ENCODE measurements at regions not wholly inside any gene's neighbourhood (a gene's known extent, or its start where the extent isn't known, plus 50 kb on each side); places are given as distances from the start of the nearest gene placed in this dataset.

DNA sequence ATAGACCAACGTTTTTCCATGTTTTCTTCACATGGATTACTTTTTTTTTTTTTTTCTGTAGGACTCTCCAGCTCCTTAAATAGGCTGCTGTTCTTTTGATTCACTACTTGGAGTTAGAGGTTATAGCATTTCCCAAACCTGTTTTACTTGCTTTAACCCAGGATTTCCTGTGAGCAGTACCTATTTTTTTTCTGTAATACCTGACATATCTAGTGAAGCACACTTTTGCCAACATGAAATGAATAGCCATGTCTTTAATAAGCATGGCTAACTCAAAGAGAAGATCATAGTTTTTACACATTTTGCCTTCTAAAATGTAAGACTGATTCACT is 137.0 kb downstream of the FOXA2 start:
- POLR2A ChIA-PET (ENCODE audit: partially characterized antibody): no interaction called here
- 50% methylated on average over 1 of the region's 1 CpG; no CpG with 5 or more reads in 1 of the 2 experiments for WGBS, 2 experiments (ENCODE audit: extremely low coverage in 1 of 2, insufficient coverage in 1 of 2, insufficient read length in 1 of 2, insufficient replicate concordance in 2 of 2, low coverage in 1 of 2, low lambda C conversion rate in 2 of 2, missing lambda C conversion rate in 1 of 2)
- Histone ChIP-seq H3K27ac (ENCODE audit: low read depth, low read length) (no peak overlapping the region), H2AK5ac (ENCODE audit: low read depth, low read length) (no peak overlapping the region), H3K27me3 (replicated peaks in 1 of 4; ENCODE audit: control insufficient read depth in 3 of 4, extremely low read depth in 1 of 4, insufficient read depth in 3 of 4, low read length in 3 of 4) (peaks cover 0 to 3% (median 1%) of the 10 kb centered on the region in 4 experiments; a peak in 2 of 7 replicates), H3K4me2 (ENCODE audit: insufficient read depth in 1 of 2, low read depth in 2 of 2, low read length in 2 of 2) (no peak overlapping the region), H2BK12ac (ENCODE audit: low read depth, low read length) (no peak overlapping the region), H3K56ac (replicated peaks; ENCODE audit: insufficient read length, low read depth, low read length) (no peak overlapping the region), H3K4me1 (replicated peaks in 1 of 4; ENCODE audit: control insufficient read depth in 3 of 4, insufficient read depth in 4 of 4, low read length in 3 of 4) (no peaks in the 10 kb centered on the region; a peak in 1 of 7 replicates), H4K91ac (replicated peaks; ENCODE audit: insufficient read length, low read length) (no peak overlapping the region), H3K14ac (ENCODE audit: insufficient read length) (no peak overlapping the region), H2BK5ac (ENCODE audit: low read depth, low read length) (no peak overlapping the region), H4K5ac (ENCODE audit: insufficient read length, low read depth, low read length) (no peak overlapping the region), H4K8ac (ENCODE audit: extremely low read depth, insufficient read depth, low read length) (no peak overlapping the region), H3K9me3 (ENCODE audit: insufficient read depth in 2 of 2, low read depth in 1 of 2, low read length in 1 of 2) (no peaks in the 10 kb centered on the region), H3K18ac (ENCODE audit: extremely low read depth, low read length) (no peak overlapping the region), H3K36me3 (ENCODE audit: control insufficient read depth in 2 of 4, insufficient read depth in 4 of 4, low read length in 3 of 4) (no peaks in the 10 kb centered on the region; a peak in 1 of 8 replicates), H2BK120ac (replicated peaks; ENCODE audit: low read depth, low read length) (no peak overlapping the region), H3K9ac (replicated peaks in 1 of 4; ENCODE audit: extremely low read depth in 1 of 4, low read depth in 3 of 4, low read length in 3 of 4) (no peak overlapping the region), H3K4ac (replicated peaks; ENCODE audit: insufficient read length, low read depth, low read length) (no peak overlapping the region), H2AFZ (ENCODE audit: low read length) (no peak overlapping the region), H3K79me2 (ENCODE audit: control insufficient read depth in 1 of 2, insufficient read depth in 2 of 2, low read length in 2 of 2) (no peaks in the 10 kb centered on the region), H2BK15ac (ENCODE audit: low read length) (no peak overlapping the region), H3K79me1 (ENCODE audit: low read depth, low read length) (no peaks in the 10 kb centered on the region), H3K4me3 (ENCODE audit: extremely low read depth in 1 of 4, insufficient read depth in 2 of 4, low read depth in 3 of 4, low read length in 4 of 4) (no peak overlapping the region), H2BK20ac (ENCODE audit: low read length) (no peak overlapping the region), H4K20me1 (replicated peaks in 1 of 2; ENCODE audit: control insufficient read depth in 1 of 2, insufficient read depth in 2 of 2, low read length in 2 of 2) (no peaks in the 10 kb centered on the region), H3K23me2 (ENCODE audit: low read depth, low read length) (no peaks in the 10 kb centered on the region; the same call in 1 of the 2 replicates), H3K23ac (ENCODE audit: insufficient read length) (no peak overlapping the region)
- no peak for DNase-seq (ENCODE audit: low read depth in 1 of 2, low spot score in 2 of 2)
- no peak for FAIRE-seq
- CTCF ChIA-PET (ENCODE audit: partially characterized antibody): no interaction called here
- TF ChIP-seq CREB1 (IDR thresholded peaks at IDR 0.05): no peak
- no peak for TF ChIP-seq SP2 (IDR thresholded peaks at IDR 0.05; ENCODE audit: low read length)
- no peak for TF ChIP-seq RBBP5 (IDR thresholded peaks at IDR 0.05; ENCODE audit: borderline replicate concordance, low read depth, low read length)
- TF ChIP-seq SIN3A (conservative IDR thresholded peaks at IDR 0.05 in 1 of 2, IDR thresholded peaks at IDR 0.05 in 1 of 2; ENCODE audit: low read depth in 1 of 2, low read length in 2 of 2): no peak
- TF ChIP-seq CHD1 (IDR thresholded peaks at IDR 0.05; ENCODE audit: low read depth, low read length): no peak
- no peak for TF ChIP-seq POLR2A (IDR thresholded peaks at IDR 0.05; ENCODE audit: control extremely low read depth in 1 of 2, low read depth in 2 of 2, low read length in 2 of 2)
- no peak for TF ChIP-seq CTCF (IDR thresholded peaks at IDR 0.05; ENCODE audit: control extremely low read depth in 1 of 3, insufficient read depth in 1 of 3, low read depth in 1 of 3, low read length in 3 of 3)
- TF ChIP-seq BRCA1 (IDR thresholded peaks at IDR 0.05; ENCODE audit: low read depth, low read length): no peak
- TF ChIP-seq GTF2F1 (IDR thresholded peaks at IDR 0.05; ENCODE audit: borderline replicate concordance, low read depth, low read length): no peak
- TF ChIP-seq PHF8 (conservative IDR thresholded peaks at IDR 0.05; ENCODE audit: low read depth, low read length): no peak
- TF ChIP-seq E2F6 (IDR thresholded peaks at IDR 0.05): no peak
- no peak for TF ChIP-seq RNF2 (IDR thresholded peaks at IDR 0.05; ENCODE audit: borderline replicate concordance, low read depth, low read length, missing control alignments, poor library complexity, severe bottlenecking)

Measured in H1 (cell line).